SHP77 (cell line): ENCODE measurements at regions not wholly inside any gene's neighbourhood (a gene's known extent, or its start where the extent isn't known, plus 50 kb on each side); places are given as distances from the start of the nearest gene placed in this dataset.
"Not testable (repeated sequence)": the region's sequence is repeated elsewhere in the genome, so short reads cannot be mapped to it uniquely, and the experiment has no call there.

Experiments used
- DNase-seq, 2 experiments: peaks; one replicate each; lab custom pipeline; 2025; lab: John Stamatoyannopoulos, UW

- no peak for DNase-seq
Observed at GRCh38 chr1:48084826-48085225, 87.6 kb upstream of the TRABD2B start.

GRCh38 chr1:48082271-48082962 is 85.2 kb upstream of the TRABD2B start:
- DNase-seq: no peak

GRCh38 chr1:48080331-48081255 is 83.4 kb upstream of the TRABD2B start:
- no peak for DNase-seq

GRCh38 chr1:48079096-48079495 is 81.9 kb upstream of the TRABD2B start:
- no peak for DNase-seq

- no peak for DNase-seq
Observed at GRCh38 chr1:48077795-48078222, 80.6 kb upstream of the TRABD2B start.

GRCh38 chr1:48076017-48076416 is 78.8 kb upstream of the TRABD2B start:
- no peak for DNase-seq

- no peak for DNase-seq
Observed at GRCh38 chr1:48073798-48074530, 76.8 kb upstream of the TRABD2B start.

- DNase-seq: no peak
Observed at GRCh38 chr1:48071513-48071912, 74.3 kb upstream of the TRABD2B start.

GRCh38 chr1:48070396-48070750 is 73.2 kb upstream of the TRABD2B start:
- DNase-seq: no peak

GRCh38 chr1:48069662-48070395 is 72.6 kb upstream of the TRABD2B start:
- no peak for DNase-seq

- DNase-seq: no peak
Observed at GRCh38 chr1:48068206-48068605, 71.0 kb upstream of the TRABD2B start.

GRCh38 chr1:48066936-48067335 is 69.8 kb upstream of the TRABD2B start:
- no peak for DNase-seq

GRCh38 chr1:48064693-48065092 is 67.5 kb upstream of the TRABD2B start:
- DNase-seq: not testable (repeated sequence)

- DNase-seq: no peak
Observed at GRCh38 chr1:48062353-48062752, 65.2 kb upstream of the TRABD2B start.

- peak; percentile 26 to 41 for DNase-seq
Observed at GRCh38 chr1:48061162-48062136, 64.3 kb upstream of the TRABD2B start.

- no peak for DNase-seq
Observed at GRCh38 chr1:48059289-48059688, 62.1 kb upstream of the TRABD2B start.

- no peak for DNase-seq
Observed at GRCh38 chr1:48058135-48059025, 61.2 kb upstream of the TRABD2B start.

GRCh38 chr1:48057249-48057648 is 60.1 kb upstream of the TRABD2B start:
- no peak for DNase-seq

- no peak for DNase-seq
Observed at GRCh38 chr1:48055876-48056764, 58.9 kb upstream of the TRABD2B start.
